ENCODE measurements at regions not wholly inside any gene's neighbourhood (a gene's known extent, or its start where the extent isn't known, plus 50 kb on each side); places are given as distances from the start of the nearest gene placed in this dataset.

DNA sequence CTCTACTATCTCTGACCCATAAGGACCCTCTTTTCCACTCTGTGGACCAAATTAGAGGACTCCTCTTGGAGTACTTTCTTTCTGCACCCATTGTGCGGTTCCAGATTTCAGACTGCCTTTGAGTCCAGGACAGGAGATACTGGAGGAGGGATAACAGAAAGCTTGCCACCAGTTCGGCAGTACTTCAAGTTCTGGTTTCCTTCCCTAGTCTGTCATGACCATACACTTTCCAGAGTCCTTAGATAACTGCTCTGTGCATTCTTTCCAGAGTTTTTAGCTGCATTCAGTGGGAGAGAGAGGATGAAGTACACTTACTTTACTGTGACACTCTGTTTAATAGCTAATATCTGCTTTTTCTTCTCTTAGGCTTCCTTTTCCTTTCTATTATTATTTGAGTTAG is 54.8 kb upstream of the OSBPL8 start:
- Histone ChIP-seq H3K9me3 (ENCODE audit: control insufficient read depth in 1 of 2, insufficient read depth in 1 of 2, low read depth in 1 of 2, low read length in 2 of 2) (no peaks in the 10 kb centered on the region), H3K4me2 (ENCODE audit: low read length) (no peak overlapping the region), H3K27ac (ENCODE audit: low read depth, low read length) (no peak overlapping the region), H3K79me2 (ENCODE audit: insufficient read depth, low read length) (no peaks in the 10 kb centered on the region), H3K4me3 (replicated peaks in 1 of 2; ENCODE audit: low read depth in 1 of 2, low read length in 2 of 2) (no peak overlapping the region), H2AFZ (ENCODE audit: low read depth, low read length, poor library complexity, severe bottlenecking) (no peak overlapping the region), H3K9me2 (ENCODE audit: insufficient read depth) (no peaks in the 10 kb centered on the region), H4K20me1 (ENCODE audit: insufficient read depth) (no peaks in the 10 kb centered on the region), H3K27me3 (ENCODE audit: insufficient read depth, low read length) (no peaks in the 10 kb centered on the region), H3K4me1 (ENCODE audit: control insufficient read depth in 1 of 2, insufficient read depth in 2 of 2, low read length in 2 of 2) (no peaks in the 10 kb centered on the region), H3K36me3 (ENCODE audit: control insufficient read depth in 1 of 2, insufficient read depth in 2 of 2, low read length in 2 of 2) (no peaks in the 10 kb centered on the region), H3K9ac (ENCODE audit: low read length) (no peak overlapping the region)
- TF ChIP-seq ZBTB33 (IDR thresholded peaks at IDR 0.05; ENCODE audit: extremely low read depth, insufficient replicate concordance, low read length), result no peak
- TF ChIP-seq, protein P1, sequence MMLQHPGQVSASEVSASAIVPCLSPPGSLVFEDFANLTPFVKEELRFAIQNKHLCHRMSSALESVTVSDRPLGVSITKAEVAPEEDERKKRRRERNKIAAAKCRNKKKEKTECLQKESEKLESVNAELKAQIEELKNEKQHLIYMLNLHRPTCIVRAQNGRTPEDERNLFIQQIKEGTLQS (IDR thresholded peaks at IDR 0.05), result no peak
- TF ChIP-seq SRF (IDR thresholded peaks at IDR 0.05; ENCODE audit: low read depth), result no peak
- TF ChIP-seq TCF7L2 (IDR thresholded peaks at IDR 0.05; ENCODE audit: borderline replicate concordance, extremely low read depth, insufficient read depth, insufficient read length), result no peak
- intact Hi-C loops (cut with micrococcal nuclease), result no loop called here
- CTCF ChIA-PET, result no interaction called here
- RAD21 ChIA-PET (ENCODE audit: low non-redundant PET in 1 of 2, low total read pairs in 2 of 2, uncharacterized antibody in 2 of 2, unreplicated experiment in 2 of 2), result no interaction called here
- BruUV-seq (replicated peaks), result no TSS peak
- no peak for DNase-seq (ENCODE audit: low read depth, low spot score)
- POLR2A ChIA-PET, result no interaction called here
- ATAC-seq, result no peak

DNA sequence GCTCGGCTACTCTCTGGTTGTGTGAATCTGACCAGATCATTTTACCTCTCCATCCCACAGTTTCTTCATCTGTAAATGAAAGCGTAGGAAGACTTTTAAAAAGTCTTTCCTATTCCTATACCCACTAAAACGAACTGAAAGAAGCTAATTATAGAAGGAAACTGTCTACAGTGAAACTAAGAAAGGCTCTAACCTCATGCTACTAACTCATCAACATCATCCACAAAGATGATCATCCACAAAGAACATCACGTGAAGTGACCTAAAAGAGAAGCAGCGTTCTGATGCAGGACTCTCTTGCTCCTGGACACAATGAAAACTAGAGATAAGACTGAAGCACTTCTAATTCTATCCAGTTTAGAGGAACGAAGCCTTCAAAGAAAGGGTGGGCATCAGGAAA is 58.5 kb upstream of the OSBPL8 start:
- Histone ChIP-seq H3K4me3 (replicated peaks in 1 of 2; ENCODE audit: low read depth in 1 of 2, low read length in 2 of 2) (no peak overlapping the region), H3K9me2 (ENCODE audit: insufficient read depth) (no peaks in the 10 kb centered on the region), H4K20me1 (ENCODE audit: insufficient read depth) (no peaks in the 10 kb centered on the region), H2AFZ (ENCODE audit: low read depth, low read length, poor library complexity, severe bottlenecking) (no peak overlapping the region), H3K27me3 (ENCODE audit: insufficient read depth, low read length) (no peaks in the 10 kb centered on the region), H3K4me2 (ENCODE audit: low read length) (no peak overlapping the region), H3K27ac (ENCODE audit: low read depth, low read length) (no peak overlapping the region), H3K9me3 (ENCODE audit: control insufficient read depth in 1 of 2, insufficient read depth in 1 of 2, low read depth in 1 of 2, low read length in 2 of 2) (no peaks in the 10 kb centered on the region), H3K79me2 (ENCODE audit: insufficient read depth, low read length) (no peaks in the 10 kb centered on the region), H3K9ac (ENCODE audit: low read length) (no peak overlapping the region), H3K36me3 (ENCODE audit: control insufficient read depth in 1 of 2, insufficient read depth in 2 of 2, low read length in 2 of 2) (no peaks in the 10 kb centered on the region), H3K4me1 (ENCODE audit: control insufficient read depth in 1 of 2, insufficient read depth in 2 of 2, low read length in 2 of 2) (peaks cover 2% of the 10 kb centered on the region in 2 experiments; a peak in 1 of 4 replicates)
- ATAC-seq (no peak), DNase-seq (ENCODE audit: low read depth, low spot score) (no peak)
- RAD21 ChIA-PET (ENCODE audit: low non-redundant PET in 1 of 2, low total read pairs in 2 of 2, uncharacterized antibody in 2 of 2, unreplicated experiment in 2 of 2), result no interaction called here
- CTCF ChIA-PET, result no interaction called here
- no TSS peak for BruUV-seq (replicated peaks)
- intact Hi-C loops (cut with micrococcal nuclease), result no loop called here
- POLR2A ChIA-PET, result no interaction called here
- no peak for TF ChIP-seq EZH2 (IDR thresholded peaks at IDR 0.05)
- no peak for TF ChIP-seq TCF7L2 (IDR thresholded peaks at IDR 0.05; ENCODE audit: borderline replicate concordance, extremely low read depth, insufficient read depth, insufficient read length)
- TF ChIP-seq EZH2phosphoT487 (IDR thresholded peaks at IDR 0.05; ENCODE audit: borderline replicate concordance), result no peak
- TF ChIP-seq REST (IDR thresholded peaks at IDR 0.05; ENCODE audit: low read depth), result no peak
- no peak for TF ChIP-seq FOSL1 (IDR thresholded peaks at IDR 0.05; ENCODE audit: low read depth)
- no peak for TF ChIP-seq ELF1 (IDR thresholded peaks at IDR 0.05; ENCODE audit: borderline replicate concordance, low read depth)
- TF ChIP-seq YY1 (IDR thresholded peaks at IDR 0.05; ENCODE audit: extremely low read depth, insufficient replicate concordance, low read depth, low read length), result no peak
- TF ChIP-seq RAD21 (IDR thresholded peaks at IDR 0.05; ENCODE audit: low read depth), result no peak
- TF ChIP-seq EGR1 (IDR thresholded peaks at IDR 0.05; ENCODE audit: low read depth), result no peak
- TF ChIP-seq, protein P2, sequence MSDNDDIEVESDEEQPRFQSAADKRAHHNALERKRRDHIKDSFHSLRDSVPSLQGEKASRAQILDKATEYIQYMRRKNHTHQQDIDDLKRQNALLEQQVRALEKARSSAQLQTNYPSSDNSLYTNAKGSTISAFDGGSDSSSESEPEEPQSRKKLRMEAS (IDR thresholded peaks at IDR 0.05), result no peak
- TF ChIP-seq CEBPB (IDR thresholded peaks at IDR 0.05; ENCODE audit: low read depth), result no peak
- TF ChIP-seq POLR2A (IDR thresholded peaks at IDR 0.05; ENCODE audit: borderline replicate concordance, extremely low read depth, insufficient read depth, insufficient read length), result no peak

All from HCT116 (cell line).